ENCODE measurements at regions not wholly inside any gene's neighbourhood (a gene's known extent, or its start where the extent isn't known, plus 50 kb on each side); places are given as distances from the start of the nearest gene placed in this dataset.

DNA sequence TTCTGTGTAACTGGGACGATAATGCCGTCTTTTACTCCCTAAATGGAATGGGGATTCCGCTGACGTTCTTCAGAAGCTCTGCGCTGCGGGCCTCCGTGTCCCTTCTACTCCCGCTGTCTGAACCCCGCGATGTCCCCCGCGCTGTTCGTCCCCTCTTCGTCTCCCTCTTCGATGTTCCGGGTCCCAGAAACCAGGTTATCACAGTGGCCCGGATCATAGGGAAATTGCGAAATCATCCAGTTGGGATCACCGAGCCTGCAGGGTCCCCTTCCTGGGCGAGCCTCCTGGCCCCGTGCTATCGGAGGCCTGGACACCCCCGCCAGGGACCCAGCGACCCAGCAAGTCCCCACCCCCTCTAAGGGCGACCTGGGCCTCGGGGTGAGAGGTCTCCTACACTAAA lies 154.2 kb downstream of the PPIAL4G start:
- no peak for TF ChIP-seq CTCF (conservative IDR thresholded peaks at IDR 0.05 in 1 of 2, IDR thresholded peaks at IDR 0.05 in 1 of 2; ENCODE audit: low read depth in 1 of 2, low read length in 2 of 2)
- TF ChIP-seq EZH2 (IDR thresholded peaks at IDR 0.05; ENCODE audit: low read length, missing control alignments) = no peak
